Subcutaneous abdominal adipose tissue (tissue), 5 donors: ENCODE measurements at regions not wholly inside any gene's neighbourhood (a gene's known extent, or its start where the extent isn't known, plus 50 kb on each side); places are given as distances from the start of the nearest gene placed in this dataset.

ENCODE experiments used
- H3K27ac ChIP-seq: one replicate; pipeline ENCODE4 v1.7.0; 2013; ENCODE audit warnings: low read depth, mild to moderate bottlenecking, inconsistent platforms, low read length, moderate library complexity
- H3K27me3 ChIP-seq, 5 donors: one replicate each; pipeline ENCODE4 v1.7.0; 2013; ENCODE audit warnings: low read length in 5 of 5, inconsistent platforms in 1 of 5; ENCODE audit not compliant: control insufficient read depth in 5 of 5, insufficient read depth in 4 of 5
- H3K36me3 ChIP-seq, 5 donors: one replicate each; pipeline ENCODE4 v1.7.0; 2013; ENCODE audit warnings: low read length in 5 of 5; ENCODE audit not compliant: control insufficient read depth in 5 of 5, insufficient read depth in 5 of 5
- H3K4me1 ChIP-seq, 5 donors: one replicate each; pipeline ENCODE4 v1.7.0; 2013; ENCODE audit warnings: low read length in 5 of 5, mild to moderate bottlenecking in 3 of 5, moderate library complexity in 1 of 5; ENCODE audit not compliant: control insufficient read depth in 5 of 5, insufficient read depth in 5 of 5
- H3K4me3 ChIP-seq, 5 donors: one replicate each; pipeline ENCODE4 v1.7.0; 2013; ENCODE audit warnings: low read length in 5 of 5, low read depth in 1 of 5
- H3K9ac ChIP-seq, 5 donors: one replicate each; pipeline ENCODE4 v1.7.0; 2013; ENCODE audit warnings: low read length in 5 of 5, mild to moderate bottlenecking in 4 of 5, moderate library complexity in 3 of 5
- H3K9me3 ChIP-seq, 5 donors: one replicate each; pipeline ENCODE4 v1.7.0; 2013; ENCODE audit warnings: low read length in 5 of 5; ENCODE audit not compliant: control insufficient read depth in 5 of 5
- donor health status: healthy.
- donor health status: healthy.
- donor health status: healthy.
- donor health status: healthy.
- donor health status: healthy.

DNA sequence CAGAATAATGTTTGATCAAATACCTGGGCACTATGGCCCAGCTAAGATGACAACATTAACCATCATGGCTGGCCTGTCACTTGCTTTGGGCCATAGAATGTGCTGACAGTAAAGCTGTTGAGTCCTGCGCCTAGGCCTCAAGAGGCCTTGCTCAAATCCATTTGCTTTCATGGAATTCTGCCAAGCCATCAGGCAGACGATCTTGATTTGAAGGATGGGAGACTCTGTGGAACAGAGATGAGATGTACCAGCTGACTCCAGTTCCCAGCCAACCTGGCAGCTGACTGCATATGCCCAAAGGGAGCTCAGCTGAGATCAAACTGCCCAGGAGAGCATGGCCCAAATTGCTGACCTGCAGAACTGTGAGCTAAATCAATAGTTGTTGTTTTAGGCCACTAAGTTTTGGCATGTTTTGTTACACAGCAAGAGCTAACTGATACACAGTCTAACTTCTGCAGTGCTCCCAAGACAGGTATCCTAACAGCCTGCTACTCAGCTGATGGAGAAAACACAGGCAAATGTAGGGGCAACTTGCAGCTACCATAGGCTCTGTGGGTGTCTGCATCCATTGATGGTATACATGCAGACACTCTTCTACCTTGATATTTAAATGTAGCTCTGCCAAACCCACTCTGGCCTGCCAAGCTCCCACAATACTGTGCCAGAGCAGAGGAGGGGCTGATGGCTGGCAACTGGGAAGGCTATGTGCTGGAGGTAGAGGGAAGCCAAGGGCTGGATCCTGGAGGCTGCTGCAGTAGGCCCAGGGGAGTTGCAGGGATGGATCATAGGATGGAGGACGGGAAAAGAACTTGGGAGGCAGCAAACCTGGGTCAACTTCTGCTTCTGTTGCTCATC, 55.2 kb upstream of the RNF24 start:
- no peaks in the 10 kb centered on the region for H3K36me3 ChIP-seq
- peaks cover 0 to 4% (median 0%) of the 10 kb centered on the region in 5 donors for H3K9me3 ChIP-seq
- no peaks in the 10 kb centered on the region for H3K27me3 ChIP-seq
- no peak overlapping the region for H3K9ac ChIP-seq
- no peak overlapping the region for H3K27ac ChIP-seq
- H3K4me3 ChIP-seq: no peak overlapping the region
- H3K4me1 ChIP-seq: peaks cover 4 to 13% (median 11%) of the 10 kb centered on the region in 5 donors

GRCh38 chr20:4069751-4070150, 54.4 kb upstream of the RNF24 start:
- Histone ChIP-seq H3K4me1 (peaks cover 8 to 19% (median 15%) of the 10 kb centered on the region in 5 donors), H3K4me3 (no peak overlapping the region), H3K9ac (no peak overlapping the region), H3K36me3 (no peaks in the 10 kb centered on the region), H3K27me3 (no peaks in the 10 kb centered on the region), H3K27ac (no peak overlapping the region), H3K9me3 (peaks cover 0 to 4% (median 0%) of the 10 kb centered on the region in 5 donors)

DNA sequence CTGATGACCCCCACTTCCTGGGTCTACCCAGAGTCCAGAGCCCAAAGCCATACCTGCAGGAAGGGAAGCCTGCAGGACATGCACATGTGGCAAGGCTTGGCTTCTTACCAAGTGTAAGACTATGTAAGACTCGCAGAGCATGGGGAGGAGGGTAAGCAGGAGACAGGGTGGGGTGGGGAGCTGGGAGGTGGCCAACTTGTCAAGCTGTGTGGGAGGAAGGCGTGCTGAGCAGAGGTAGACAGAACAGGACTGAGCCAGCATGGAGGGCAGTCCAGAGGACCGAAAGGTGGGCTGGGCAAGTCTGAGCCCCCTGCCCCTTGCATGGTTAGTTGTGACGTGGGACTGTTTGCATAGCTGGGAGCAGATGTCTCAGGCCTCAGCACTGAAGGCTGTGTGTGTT, 53.4 kb upstream of the RNF24 start:
- Histone ChIP-seq H3K4me1 (peaks cover 9 to 29% (median 25%) of the 10 kb centered on the region in 5 donors), H3K9me3 (peaks cover 0 to 4% (median 0%) of the 10 kb centered on the region in 5 donors), H3K27ac (no peak overlapping the region), H3K36me3 (no peaks in the 10 kb centered on the region), H3K27me3 (no peaks in the 10 kb centered on the region), H3K4me3 (no peak overlapping the region), H3K9ac (no peak overlapping the region)

- H3K9me3 ChIP-seq: peaks cover 0 to 4% (median 0%) of the 10 kb centered on the region in 5 donors
- no peak overlapping the region for H3K9ac ChIP-seq
- H3K27me3 ChIP-seq: no peaks in the 10 kb centered on the region
- no peak overlapping the region for H3K4me3 ChIP-seq
- no peak overlapping the region for H3K27ac ChIP-seq
- H3K36me3 ChIP-seq: no peaks in the 10 kb centered on the region
- peaks cover 11 to 39% (median 32%) of the 10 kb centered on the region in 5 donors for H3K4me1 ChIP-seq
These were observed 52.4 kb upstream of the RNF24 start for GRCh38 chr20:4067600-4068261.

- H3K9ac ChIP-seq: no peak overlapping the region
- peaks cover 0 to 4% (median 0%) of the 10 kb centered on the region in 5 donors for H3K9me3 ChIP-seq
- no peaks in the 10 kb centered on the region for H3K27me3 ChIP-seq
- H3K4me3 ChIP-seq: no peak overlapping the region
- H3K27ac ChIP-seq: no peak overlapping the region
- peaks cover 10 to 50% (median 43%) of the 10 kb centered on the region in 5 donors for H3K4me1 ChIP-seq
- no peaks in the 10 kb centered on the region for H3K36me3 ChIP-seq
These were observed 51.2 kb upstream of the RNF24 start for GRCh38 chr20:4066551-4066950.

- no peak overlapping the region for H3K4me3 ChIP-seq
- peak overlapping the region; percentile 82 for H3K27ac ChIP-seq
- H3K9ac ChIP-seq: no peak overlapping the region
- peaks cover 9 to 59% (median 51%) of the 10 kb centered on the region in 5 donors for H3K4me1 ChIP-seq
- no peaks in the 10 kb centered on the region for H3K36me3 ChIP-seq
- H3K9me3 ChIP-seq: peaks cover 0 to under 1% (median 0%) of the 10 kb centered on the region in 5 donors
- no peaks in the 10 kb centered on the region for H3K27me3 ChIP-seq
These were observed 50.1 kb upstream of the RNF24 start for GRCh38 chr20:4065391-4065844.
